ENCODE measurements at regions not wholly inside any gene's neighbourhood (a gene's known extent, or its start where the extent isn't known, plus 50 kb on each side); places are given as distances from the start of the nearest gene placed in this dataset.
"Not testable (repeated sequence)": the region's sequence is repeated elsewhere in the genome, so short reads cannot be mapped to it uniquely, and the experiment has no call there.

DNA sequence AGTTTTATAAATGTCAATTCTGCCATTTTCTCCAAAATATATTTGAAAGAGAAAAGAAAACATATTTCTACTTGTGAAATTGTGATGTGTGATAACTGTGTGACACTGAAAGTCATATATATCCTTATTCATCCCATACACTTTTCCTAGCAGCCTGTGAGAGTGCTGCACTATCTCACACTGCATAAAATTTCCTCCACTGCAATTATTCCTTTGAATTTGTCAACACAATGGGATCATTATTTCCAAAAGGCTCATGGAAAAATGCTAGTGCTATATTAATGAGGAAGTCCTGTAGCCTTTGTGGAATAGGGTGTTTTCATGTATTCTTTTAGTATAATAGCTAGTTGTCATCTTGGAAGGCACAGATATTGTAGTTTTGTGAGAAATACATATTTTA is 504.1 kb downstream of the RPL10L start:
- no peak for DNase-seq (ENCODE audit: low spot score)
- no peak for ATAC-seq

GRCh38 chr14:46147024-46147423 is 504.6 kb downstream of the RPL10L start:
- ATAC-seq (no peak), DNase-seq (ENCODE audit: low spot score) (no peak)

DNA sequence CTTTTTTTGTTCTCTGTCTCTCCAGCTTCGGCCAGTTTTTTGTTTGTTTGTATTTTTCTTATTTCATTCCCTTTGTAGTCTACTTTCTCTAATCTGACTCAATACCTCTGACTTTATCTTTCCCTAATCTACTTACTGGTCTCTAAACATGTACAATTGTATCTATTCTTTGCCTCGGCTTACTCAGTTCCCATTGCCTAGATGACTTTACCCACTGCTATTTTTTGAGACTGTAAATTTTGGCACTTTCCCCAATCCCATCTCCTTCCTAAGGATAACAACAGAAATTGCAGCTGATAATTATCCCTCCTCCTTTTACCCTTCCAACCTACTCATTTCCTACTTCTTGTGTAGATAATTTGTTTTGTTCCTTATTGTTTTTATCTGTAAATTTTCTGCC is 511.1 kb downstream of the RPL10L start:
- no peak for ATAC-seq
- no peak for DNase-seq (ENCODE audit: low spot score)

GRCh38 chr14:46139649-46140048 is 511.9 kb downstream of the RPL10L start:
- DNase-seq (ENCODE audit: low spot score) (no peak), ATAC-seq (no peak)

DNA sequence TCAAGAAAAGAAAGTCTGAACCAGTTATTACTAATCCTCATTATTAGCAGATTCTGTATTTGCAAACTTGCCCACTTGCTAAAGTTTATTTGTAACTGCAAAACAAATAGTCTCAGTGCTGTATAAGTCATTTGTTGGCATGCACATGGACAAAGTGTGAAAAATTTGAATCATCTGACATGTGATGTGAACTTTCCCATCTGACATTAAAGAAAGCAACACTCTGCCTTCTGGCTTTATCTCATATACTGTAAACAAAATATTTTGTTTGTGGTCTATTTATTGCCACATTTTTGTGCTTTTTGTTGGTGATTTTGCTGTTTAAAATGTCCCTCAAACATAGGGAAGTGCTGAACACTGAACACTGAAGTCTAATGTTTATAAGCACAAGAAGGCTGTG is 513.8 kb downstream of the RPL10L start:
- no peak for ATAC-seq

GRCh38 chr14:46136456-46136855 is 515.1 kb downstream of the RPL10L start:
- ATAC-seq = no peak
- DNase-seq (ENCODE audit: low spot score) = no peak

More for the DNA sequence above, 513.8 kb downstream of the RPL10L start:
- no peak for DNase-seq (ENCODE audit: low spot score)

DNA sequence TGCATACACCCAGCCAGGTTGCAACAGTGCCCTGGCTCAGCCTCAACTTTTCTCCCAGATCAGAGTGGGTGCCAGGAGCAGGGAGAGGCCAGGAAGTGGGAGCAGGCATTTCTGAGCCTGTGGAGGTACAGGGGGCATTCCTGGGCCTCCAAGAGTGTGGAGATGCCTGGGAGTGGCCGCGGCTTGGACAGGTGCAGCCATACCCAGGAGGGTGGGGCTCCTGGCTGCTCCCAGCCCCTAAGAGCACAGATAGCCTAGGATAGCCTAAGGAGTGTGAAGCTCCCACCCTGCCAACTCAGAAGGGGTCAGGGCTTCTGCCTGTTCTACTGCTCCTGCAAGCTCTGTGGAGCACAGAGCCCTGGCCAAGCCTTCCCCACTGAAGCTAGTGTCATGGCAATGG is 543.4 kb downstream of the RPL10L start:
- DNase-seq (ENCODE audit: low spot score) (no peak), ATAC-seq (no peak)

DNA sequence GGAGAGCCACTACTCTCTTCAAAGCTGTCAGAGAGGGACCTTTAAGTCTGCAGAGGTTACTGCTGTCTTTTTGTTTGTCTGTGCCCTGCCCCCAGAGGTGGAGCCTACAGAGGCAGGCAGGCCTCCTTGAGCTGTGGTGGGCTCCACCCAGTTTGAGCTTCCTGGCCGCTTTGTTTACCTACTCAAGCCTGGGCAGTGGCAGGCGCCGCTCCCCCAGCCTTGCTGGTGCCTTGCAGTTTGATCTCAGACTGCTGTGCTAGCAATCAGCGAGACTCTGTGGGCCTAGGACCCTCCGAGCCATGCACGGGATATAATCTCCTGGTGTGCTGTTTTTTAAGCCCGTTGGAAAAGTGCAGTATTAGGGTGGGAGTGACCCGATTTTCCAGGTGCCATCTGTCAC is 550.7 kb downstream of the RPL10L start:
- not testable (repeated sequence) for ATAC-seq; DNase-seq (ENCODE audit: low spot score)

DNA sequence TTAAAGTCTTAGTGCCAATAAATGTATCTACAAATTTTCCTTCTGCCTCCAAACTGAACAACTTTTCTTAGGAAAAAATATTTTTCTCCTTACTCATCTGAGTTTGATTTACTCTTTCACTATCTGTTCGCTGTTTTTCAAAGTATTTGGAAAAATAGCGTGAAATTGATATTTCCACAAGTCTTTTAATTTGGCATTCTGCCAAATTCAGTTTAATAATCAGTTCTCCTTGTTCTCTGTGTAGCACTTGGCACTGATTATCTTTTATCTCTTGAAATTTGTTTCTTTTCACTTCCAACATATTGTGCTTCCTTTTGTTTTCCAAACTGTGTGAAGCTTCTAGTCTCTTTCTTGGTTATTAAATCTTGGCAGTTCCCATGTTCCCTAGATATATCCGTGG is 559.8 kb downstream of the RPL10L start:
- ATAC-seq = no peak
- DNase-seq (ENCODE audit: low spot score) = no peak

DNA sequence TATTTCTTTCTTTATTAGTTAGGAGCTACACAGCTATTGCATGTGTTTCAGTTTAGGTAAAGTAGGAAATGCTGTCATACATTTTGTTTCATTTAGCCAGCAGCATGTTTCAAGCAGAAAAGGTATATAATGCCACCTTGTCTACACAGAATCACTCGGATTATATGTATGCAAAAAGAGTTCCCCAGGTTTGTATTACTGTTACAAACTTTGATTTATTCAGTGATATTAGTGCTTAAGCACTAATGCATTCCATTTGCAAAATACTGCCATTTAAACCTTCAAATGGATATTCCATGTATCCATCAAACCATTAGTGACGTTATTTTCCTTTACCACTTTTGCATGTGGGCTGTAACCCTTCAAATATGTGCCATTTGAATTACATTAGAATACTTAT is 564.0 kb downstream of the RPL10L start:
- ATAC-seq (no peak), DNase-seq (ENCODE audit: low spot score) (no peak)

- DNase-seq (ENCODE audit: low spot score) = no peak
- ATAC-seq = no peak
These were observed 577.5 kb downstream of the RPL10L start for GRCh38 chr14:46074061-46074460.

DNA sequence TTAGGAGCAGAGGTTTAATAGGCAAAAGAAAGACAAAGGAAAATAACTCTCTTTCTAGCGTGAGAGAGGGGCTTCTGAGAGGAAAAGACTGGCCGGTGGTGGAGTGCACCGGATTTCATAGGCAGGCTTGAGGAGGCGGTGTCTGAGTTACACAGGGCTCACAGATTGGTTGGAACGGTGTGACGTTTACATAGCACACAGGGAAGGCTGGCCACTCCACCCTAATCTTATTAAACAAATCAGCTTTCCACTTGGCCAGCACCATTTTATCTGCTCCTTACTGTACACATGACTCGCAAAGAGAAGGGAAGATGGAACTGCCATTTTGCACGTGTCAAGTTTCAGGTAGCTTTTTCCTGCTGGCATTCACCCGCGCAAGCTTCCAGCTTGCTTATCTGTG is 587.7 kb downstream of the RPL10L start:
- DNase-seq (ENCODE audit: low spot score) = no peak
- no peak for ATAC-seq

GRCh38 chr14:46058964-46059563 is 592.5 kb downstream of the RPL10L start:
- no peak for DNase-seq (ENCODE audit: low spot score)
- no peak for ATAC-seq

GRCh38 chr14:46057799-46058198 is 593.8 kb downstream of the RPL10L start:
- DNase-seq (ENCODE audit: low spot score) (no peak), ATAC-seq (no peak)

GRCh38 chr14:46054526-46054925 is 597.1 kb downstream of the RPL10L start:
- DNase-seq (ENCODE audit: low spot score) = no peak
- no peak for ATAC-seq

DNA sequence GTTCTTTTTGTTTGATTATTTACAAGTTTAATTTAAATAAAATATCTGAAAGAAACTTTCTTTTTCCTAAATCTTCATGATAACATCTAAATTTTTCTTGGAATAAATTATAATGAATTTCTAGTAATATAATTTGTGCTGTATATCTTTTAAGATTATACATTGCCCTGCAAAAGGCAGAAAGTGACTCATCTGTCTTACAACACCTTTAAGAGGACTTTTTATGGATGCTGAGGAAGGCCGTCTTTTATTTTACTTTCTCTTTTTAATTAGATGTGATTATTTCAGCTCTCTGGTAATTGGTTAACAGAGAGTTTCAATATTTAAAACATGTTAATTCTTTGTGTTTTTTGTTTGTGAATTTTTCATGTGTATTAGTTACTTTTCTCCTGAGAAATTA is 598.4 kb downstream of the RPL10L start:
- DNase-seq (ENCODE audit: low spot score) (no peak), ATAC-seq (no peak)

GRCh38 chr14:46051796-46052195 is 599.8 kb downstream of the RPL10L start:
- ATAC-seq (no peak), DNase-seq (ENCODE audit: low spot score) (no peak)

- DNase-seq (ENCODE audit: low spot score) = no peak
- no peak for ATAC-seq
These were observed 603.5 kb downstream of the RPL10L start for GRCh38 chr14:46048127-46048526.

GRCh38 chr14:46036099-46036498 is 615.5 kb downstream of the RPL10L start:
- no peak for ATAC-seq
- DNase-seq (ENCODE audit: low spot score) = no peak

DNA sequence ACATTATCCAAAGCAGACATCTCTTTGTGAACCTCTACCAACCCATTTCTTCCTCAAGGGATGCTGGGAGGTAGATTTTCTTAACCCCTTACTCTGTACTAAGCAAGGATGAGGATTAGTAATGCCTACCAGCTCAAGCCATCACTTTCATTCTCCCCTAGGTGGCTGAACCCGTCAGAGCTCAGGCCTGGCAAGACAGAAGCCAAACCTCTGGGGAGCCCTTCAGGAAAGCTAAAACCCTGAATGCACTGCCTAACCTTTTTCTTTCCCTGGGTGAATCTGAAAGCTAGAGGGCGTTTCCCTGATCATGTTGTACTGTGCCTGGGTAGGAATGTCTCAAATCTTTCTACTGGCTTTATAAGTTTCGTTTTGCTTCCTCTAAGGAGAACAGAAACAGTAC is 617.3 kb downstream of the RPL10L start:
- DNase-seq (ENCODE audit: low spot score) (no peak), ATAC-seq (no peak)

- ATAC-seq = no peak
- no peak for DNase-seq (ENCODE audit: low spot score)
These were observed 632.6 kb downstream of the RPL10L start for GRCh38 chr14:46018846-46019420.

DNA sequence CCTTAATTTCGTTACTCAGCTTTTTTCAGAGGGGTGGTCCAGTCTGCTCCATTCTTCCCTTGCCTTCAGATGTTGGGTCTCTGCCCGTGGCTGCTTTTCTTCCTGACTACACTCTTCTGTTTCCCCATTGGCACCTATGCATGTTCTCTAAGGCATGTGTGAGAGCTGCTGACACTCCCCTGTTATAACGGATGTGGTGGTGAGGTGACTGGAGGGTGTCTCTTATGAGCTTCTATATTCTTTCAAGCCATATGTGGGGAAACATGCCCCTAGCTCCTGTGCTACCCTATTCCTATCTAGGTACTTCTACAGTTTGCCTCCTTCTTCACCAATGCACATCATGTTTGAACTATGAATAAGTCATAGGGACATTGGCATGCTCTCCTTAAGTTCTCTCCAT is 643.2 kb downstream of the RPL10L start:
- DNase-seq (ENCODE audit: low spot score) (no peak), ATAC-seq (no peak)

DNA sequence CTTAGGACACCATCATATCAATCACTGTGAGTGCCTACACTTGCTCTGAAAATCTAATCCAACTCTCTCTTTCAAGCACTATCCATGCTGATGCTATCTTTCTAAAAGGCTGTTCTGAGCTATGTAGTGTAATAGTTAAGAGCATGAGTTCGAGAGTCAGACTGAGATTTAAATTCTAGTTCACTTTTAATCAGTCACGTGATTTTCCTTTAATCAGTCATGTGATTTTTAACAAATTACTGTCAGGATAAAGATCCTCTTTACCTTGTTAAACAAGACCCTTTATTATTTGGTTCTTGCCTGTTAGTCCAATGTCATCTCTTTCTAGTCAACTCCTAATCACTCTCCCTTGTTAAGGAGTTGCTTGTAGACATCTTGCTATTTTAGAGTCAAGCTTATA is 653.0 kb downstream of the RPL10L start:
- ATAC-seq = no peak

More for the DNA sequence above, 653.0 kb downstream of the RPL10L start:
- DNase-seq (ENCODE audit: low spot score) = no peak

All from left lobe of liver (tissue), 2 donors.